GM19238 (cell line): ENCODE measurements at regions not wholly inside any gene's neighbourhood (a gene's known extent, or its start where the extent isn't known, plus 50 kb on each side); places are given as distances from the start of the nearest gene placed in this dataset.

Experiments used
- DNase-seq: peaks from one replicate; pipeline ENCODE4 v3.0.0; 2011; ENCODE audit warnings: low spot score; ENCODE audit not compliant: insufficient read length

GRCh38 chr2:181185948-181186347, 205.5 kb downstream of the UBE2E3 start:
- no peak for DNase-seq

DNA sequence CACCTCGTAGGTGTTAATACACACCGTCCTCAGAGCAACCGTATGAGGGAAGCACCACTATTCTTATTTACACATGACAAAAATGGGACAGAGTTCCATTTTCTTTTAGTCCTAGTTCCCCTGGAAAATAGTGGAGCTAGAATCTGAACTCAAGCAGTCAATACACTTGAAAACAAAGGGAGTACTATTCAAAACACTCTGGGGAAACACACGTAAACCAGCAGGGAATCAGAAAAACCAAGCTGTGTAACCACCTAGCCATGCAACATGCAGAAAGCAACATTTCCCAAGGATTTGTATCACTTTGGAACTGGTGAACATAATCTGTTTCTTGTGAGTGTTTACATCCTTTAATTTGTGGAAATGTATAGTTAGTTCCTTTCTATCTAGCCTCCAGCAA, 208.2 kb downstream of the UBE2E3 start:
- no peak for DNase-seq

- no peak for DNase-seq
Observed at GRCh38 chr2:181189951-181190350, 209.5 kb downstream of the UBE2E3 start.

DNA sequence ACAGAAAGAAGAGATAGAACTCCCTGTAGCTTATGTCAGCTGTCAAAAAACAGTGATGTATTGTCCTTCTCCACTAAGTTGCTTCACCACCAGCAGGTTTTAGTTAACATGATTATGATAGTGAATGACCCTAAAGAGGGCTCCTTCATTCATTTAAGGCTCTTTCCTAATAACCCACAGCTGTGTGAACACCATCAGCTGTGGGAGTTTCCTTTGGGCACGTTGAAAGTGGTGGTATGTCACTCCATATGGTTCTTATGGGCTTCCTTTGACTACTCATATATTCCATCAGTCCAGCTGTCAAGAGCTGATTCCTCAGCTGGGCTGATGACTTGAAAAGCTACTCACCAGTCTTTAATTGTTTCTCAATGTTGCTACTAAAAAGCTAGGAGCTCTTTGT, 210.3 kb downstream of the UBE2E3 start:
- no peak for DNase-seq

DNA sequence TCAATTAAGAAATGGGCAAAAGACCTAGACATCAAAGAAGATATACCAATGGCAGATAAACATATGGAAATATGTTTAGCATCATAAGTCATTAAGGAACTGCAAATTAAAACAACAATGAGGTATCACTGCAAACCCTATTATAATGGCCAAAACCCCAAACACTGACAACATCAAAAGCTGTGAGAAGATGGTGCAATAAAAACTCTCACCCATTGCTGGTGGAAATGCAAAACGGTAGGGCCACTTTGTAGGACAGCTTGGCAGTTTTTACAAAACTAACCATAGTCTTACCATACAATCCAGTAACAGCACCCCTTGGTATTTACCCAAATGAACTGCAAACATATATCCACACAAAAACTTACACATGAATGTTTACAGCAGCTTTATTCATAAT, 213.1 kb downstream of the UBE2E3 start:
- DNase-seq = no peak

- DNase-seq = no peak
Observed at GRCh38 chr2:181196401-181196800, 216.0 kb downstream of the UBE2E3 start.

- no peak for DNase-seq
Observed at GRCh38 chr2:181197140-181197760, 216.8 kb downstream of the UBE2E3 start.

- no peak for DNase-seq
Observed at GRCh38 chr2:181198183-181198864, 217.9 kb downstream of the UBE2E3 start.

GRCh38 chr2:181203412-181203811, 223.0 kb downstream of the UBE2E3 start:
- DNase-seq = no peak

- DNase-seq = no peak
Observed at GRCh38 chr2:181203916-181204315, 223.5 kb downstream of the UBE2E3 start.

DNA sequence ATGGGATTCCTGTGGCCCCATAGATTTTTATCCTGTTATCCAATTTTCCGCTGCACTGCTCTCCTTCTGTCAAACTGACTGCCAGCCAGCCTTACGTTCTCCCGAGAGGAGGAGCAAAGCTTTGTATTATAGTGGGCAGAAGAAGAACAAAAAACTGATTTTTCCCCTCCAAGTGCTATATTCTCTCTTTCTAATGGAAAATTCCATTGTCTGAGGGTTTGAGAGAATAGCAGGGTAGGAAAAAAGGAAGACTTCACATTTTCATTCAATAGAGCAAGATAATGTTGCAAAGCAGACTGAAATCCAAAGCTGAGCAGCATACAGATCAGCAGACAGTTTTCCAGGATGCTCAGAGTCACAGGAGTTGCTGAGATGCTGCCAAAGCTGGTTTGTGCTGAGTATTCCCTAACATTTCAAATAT, 238.0 kb downstream of the UBE2E3 start:
- no peak for DNase-seq

DNA sequence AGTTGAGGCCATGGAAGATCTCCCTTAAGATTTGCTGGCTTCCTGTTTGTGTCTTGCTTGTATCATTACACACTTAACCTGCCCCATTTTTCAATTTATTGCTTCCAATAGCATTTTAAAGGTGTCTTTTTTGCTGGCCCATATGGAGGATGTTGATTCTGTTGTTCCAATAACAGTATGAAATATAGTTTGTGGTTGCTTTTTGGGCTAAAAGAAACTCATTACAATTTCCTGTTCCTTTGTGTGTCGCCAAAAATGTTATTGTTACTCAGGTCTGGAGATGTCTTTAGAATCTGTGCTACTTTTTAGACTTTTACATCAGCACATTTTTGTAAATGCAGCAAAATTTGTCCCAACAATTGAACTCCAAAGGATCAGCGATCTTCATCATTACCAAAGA, 234.0 kb upstream of the ITGA4 start:
- no peak for DNase-seq

GRCh38 chr2:181224866-181225265, 232.3 kb upstream of the ITGA4 start:
- DNase-seq = no peak

- DNase-seq = no peak
Observed at GRCh38 chr2:181228661-181229060, 228.5 kb upstream of the ITGA4 start.

DNA sequence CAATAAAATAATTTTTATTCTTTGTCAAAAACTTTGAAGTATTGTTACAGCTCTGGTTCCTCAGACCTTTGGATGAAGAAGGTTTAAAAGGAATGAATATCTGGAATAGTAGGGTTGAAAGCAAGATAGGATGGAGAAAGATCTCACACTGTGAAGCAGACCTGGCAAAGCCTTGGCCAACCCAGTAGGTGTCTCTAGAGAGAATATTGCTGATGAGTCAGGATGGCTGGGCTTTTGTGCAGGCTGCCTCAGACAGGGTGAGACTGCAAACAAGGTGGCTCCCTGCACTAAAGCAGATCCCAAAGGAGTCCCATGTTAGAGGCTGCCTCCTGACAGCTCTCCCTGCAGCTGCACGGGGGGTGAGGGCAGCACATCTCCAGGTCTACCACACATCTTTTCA, 226.0 kb upstream of the ITGA4 start:
- no peak for DNase-seq

DNA sequence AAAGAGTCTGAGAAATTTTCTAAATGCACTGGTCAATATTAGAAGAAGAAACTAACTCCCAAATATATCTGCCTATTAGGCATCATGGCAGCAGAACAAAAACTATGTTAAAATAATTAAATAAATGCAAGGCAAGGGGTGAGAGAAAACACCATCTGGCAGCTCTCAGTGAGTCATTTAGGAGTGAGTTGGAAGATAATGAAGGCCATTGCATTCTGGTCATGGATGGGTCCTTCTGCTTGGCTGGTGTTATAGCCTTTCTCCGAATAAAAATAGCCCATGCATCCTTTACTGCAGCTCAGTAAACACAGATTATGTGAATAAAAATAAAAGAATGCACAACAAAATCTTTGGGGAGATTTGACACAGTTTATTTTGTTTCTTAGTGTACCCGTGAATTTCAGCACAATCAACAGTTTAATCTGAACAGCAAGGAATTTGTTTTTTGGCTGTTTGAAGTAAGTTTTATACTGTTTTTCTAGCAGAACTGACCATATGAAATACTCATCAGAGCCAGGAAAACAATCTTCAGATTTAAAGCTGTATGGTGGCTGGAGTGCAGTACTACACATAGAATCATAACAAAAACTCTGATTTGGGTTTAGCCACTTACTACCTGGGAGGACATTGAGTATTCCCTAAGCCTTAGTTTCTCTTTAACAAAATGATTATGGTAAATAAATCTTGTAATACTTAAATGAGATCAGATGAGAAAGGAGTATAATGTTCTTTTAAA, 225.1 kb upstream of the ITGA4 start:
- DNase-seq = no peak

- no peak for DNase-seq
Observed at GRCh38 chr2:181234487-181234891, 222.7 kb upstream of the ITGA4 start.

DNA sequence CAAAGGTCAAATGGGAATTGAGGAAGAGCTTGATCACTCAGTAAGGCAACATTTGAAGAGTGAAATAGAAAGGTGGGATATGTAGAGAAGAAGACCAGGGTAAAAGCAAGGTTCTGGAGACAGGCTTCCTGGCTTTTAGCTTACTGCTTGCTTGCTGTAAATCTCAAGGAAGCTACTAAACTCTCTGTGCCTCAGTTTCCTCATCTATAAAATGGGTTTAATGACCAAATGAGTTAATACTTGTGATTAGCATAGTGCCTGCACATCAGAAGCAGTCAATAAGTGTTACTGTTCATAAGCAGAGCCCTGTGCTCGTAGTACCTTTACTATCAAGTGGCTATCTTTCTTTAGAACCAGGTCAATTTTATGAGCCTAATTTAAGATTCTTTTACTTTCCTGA, 222.2 kb upstream of the ITGA4 start:
- DNase-seq = no peak

DNA sequence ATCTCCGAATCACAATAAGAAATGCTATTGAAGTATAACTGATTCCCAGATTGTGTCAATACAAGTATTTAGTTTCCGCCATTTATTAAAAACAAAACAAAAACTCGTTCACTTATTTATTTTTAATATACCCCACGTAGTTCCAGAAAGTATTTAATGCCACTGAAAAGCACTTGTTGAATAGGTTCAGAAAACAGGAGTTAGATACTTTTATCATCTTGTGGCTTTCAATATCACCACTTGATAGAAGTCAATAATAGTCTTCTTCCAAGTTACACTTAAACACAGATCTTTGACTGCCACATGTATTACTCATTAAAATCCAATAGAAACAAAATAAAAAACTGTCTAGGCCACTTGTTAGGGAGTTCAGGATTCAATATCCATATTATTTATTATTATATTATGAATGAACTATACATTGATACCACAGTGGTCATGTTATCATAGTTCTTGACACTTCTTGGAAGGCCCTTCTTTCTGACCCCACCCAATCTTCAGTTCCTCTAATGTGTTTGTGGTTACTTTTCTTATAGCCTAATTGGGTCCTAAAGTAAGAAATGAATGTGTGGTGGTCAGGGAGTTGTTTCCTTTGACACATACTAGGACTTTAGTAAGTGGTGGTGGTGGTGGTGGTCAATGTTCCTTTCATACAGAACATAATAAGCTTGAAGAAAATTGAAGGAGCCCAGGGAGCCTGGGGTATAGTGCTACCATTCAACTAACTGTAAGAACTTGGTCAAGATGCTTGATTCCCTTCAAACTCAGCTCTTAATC, 221.3 kb upstream of the ITGA4 start:
- DNase-seq = peak; percentile 23

- DNase-seq = no peak
Observed at GRCh38 chr2:181239201-181239799, 217.9 kb upstream of the ITGA4 start.

- DNase-seq = no peak
Observed at GRCh38 chr2:181240844-181241243, 216.3 kb upstream of the ITGA4 start.
